ENCODE measurements at regions not wholly inside any gene's neighbourhood (a gene's known extent, or its start where the extent isn't known, plus 50 kb on each side); places are given as distances from the start of the nearest gene placed in this dataset.

- Mint-ChIP-seq H3K27ac (no peak overlapping the region), H3K4me1 (ENCODE audit: low read depth) (peaks cover 18% of the 10 kb centered on the region), H3K9me3 (ENCODE audit: low read depth) (no peaks in the 10 kb centered on the region), H3K4me3 (no peak overlapping the region), H3K27me3 (peaks cover 5% of the 10 kb centered on the region), H3K36me3 (no peaks in the 10 kb centered on the region)
Observed at GRCh38 chr4:122555216-122555615, 65.7 kb downstream of the IL21 start.

- Mint-ChIP-seq H3K27me3 (peaks cover 7% of the 10 kb centered on the region), H3K27ac (no peak overlapping the region), H3K4me1 (ENCODE audit: low read depth) (peaks cover 19% of the 10 kb centered on the region), H3K4me3 (no peak overlapping the region), H3K36me3 (no peaks in the 10 kb centered on the region), H3K9me3 (ENCODE audit: low read depth) (no peaks in the 10 kb centered on the region)
Observed at GRCh38 chr4:122553432-122553831, 67.4 kb downstream of the IL21 start.

DNA sequence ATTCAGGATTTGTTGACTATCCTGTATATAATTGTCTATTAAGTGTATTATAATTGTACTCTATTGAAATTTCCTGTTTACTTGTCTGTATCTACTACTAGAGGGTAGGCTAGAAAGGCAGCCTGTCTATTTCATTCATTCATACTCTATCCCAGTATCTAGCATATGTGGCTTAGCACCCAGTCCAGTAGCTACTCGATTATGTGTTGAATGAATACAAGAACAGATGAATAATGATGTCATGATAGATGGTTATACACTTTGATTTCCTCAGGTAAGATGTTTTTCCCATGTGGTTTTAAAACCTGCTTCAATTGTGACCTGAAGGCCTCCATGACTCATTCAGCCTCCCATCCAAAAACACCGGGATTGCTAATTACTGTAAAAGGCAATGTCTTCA is 68.0 kb downstream of the IL21 start:
- Mint-ChIP-seq H3K4me1 (ENCODE audit: low read depth) (peaks cover 19% of the 10 kb centered on the region), H3K36me3 (no peaks in the 10 kb centered on the region), H3K9me3 (ENCODE audit: low read depth) (no peaks in the 10 kb centered on the region), H3K27ac (no peak overlapping the region), H3K4me3 (no peak overlapping the region), H3K27me3 (peaks cover 7% of the 10 kb centered on the region)

DNA sequence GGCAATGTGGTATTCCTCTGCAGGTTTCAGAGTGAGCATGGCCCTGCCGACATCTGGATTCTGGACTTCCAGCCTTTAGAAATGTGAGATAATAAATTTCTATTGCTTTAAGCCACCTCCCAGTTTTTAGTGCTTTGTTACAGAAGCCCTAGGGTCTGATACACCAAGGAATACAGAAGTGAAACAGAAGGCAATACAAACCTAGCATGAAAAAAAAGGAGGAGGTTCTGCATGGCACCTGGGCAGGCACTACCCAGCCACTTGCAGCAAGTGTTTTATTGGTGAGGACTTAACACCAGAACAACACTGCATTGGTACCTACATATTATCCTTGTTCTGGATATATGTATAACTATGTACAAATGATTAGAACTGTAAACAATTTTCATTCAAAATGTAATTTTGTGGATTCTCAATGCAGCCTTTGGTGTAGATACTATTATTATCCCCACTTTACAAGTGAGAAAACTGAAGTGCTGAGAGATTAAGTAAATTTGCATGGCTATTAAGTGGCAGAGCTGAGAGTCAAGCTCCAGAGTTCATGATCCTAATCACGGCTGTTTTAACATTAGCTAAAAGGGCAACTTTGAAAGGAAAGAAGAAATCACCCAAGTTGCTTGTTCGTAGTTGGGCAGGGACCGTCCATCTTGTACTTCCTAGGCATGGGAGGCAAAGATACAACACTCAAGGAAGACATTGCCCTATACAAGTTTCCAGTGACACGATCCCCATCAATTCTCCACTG is 71.8 kb downstream of the IL21 start:
- H3K4me1 Mint-ChIP-seq (ENCODE audit: low read depth), result peaks cover 23% of the 10 kb centered on the region
- H3K27me3 Mint-ChIP-seq, result peaks cover 4% of the 10 kb centered on the region
- no peak overlapping the region for H3K4me3 Mint-ChIP-seq
- no peak overlapping the region for H3K27ac Mint-ChIP-seq
- no peaks in the 10 kb centered on the region for H3K36me3 Mint-ChIP-seq
- no peaks in the 10 kb centered on the region for H3K9me3 Mint-ChIP-seq (ENCODE audit: low read depth)

DNA sequence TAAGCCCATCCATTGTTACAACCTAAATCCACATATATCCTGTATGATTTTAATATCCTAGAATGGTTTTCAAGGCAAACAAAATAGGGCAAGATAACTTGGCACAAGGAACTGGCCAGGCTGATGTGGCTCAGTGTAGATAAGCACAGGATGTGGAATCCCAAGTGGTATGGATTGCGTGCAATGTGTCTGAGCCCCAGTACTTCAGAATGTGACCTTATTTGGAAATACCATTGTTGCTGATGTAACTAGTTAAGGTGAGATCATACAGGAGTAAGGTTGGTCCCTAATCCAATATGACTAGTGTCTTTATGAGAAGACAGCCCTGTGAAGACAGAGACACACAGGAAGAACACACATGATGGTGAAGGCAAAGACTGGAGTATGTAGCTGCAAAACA is 72.4 kb downstream of the IL21 start:
- Mint-ChIP-seq H3K9me3 (ENCODE audit: low read depth) (no peaks in the 10 kb centered on the region), H3K36me3 (no peaks in the 10 kb centered on the region), H3K27ac (no peak overlapping the region), H3K27me3 (peaks cover 4% of the 10 kb centered on the region), H3K4me3 (no peak overlapping the region), H3K4me1 (ENCODE audit: low read depth) (peaks cover 25% of the 10 kb centered on the region)

DNA sequence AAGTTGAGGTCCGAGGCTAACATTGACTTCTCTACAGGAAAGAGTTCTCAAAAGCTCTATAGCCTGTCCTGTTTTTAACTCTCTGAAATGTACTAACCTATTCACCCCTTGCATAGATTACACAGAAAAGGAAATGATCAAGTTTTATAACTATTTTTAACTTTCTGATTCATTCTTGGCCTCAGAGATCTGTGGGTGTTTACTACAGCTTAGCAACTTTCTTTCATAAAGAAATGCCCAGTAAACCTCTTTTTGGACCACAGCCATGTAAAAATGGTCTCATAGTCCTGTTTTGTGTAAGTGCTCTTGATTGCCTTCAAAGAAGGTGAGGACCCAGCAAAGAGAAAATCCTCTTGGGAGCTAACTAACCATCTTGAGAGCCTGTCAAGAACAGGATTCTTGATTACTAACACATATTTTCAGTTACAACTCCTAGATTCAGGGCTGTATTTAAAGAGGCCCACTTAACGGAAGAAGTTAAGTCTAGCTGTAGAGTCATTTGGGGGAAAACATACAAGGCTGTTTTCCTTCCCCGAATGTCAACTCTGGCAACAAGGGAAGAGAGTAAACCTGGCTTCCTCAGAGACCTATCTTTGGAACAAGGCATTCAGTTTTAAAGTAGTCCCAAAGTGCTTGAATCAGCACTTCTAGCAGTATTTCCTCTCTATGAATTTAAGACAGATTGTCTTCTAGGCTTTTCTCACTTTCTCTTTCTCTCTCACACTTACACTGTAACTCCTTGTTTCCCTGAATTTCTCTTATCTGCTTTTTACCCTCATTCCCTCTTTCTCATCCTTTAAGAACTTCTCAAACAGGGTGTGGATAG is 78.2 kb downstream of the IL21 start:
- Mint-ChIP-seq H3K27ac (peak overlapping the region; percentile 94), H3K4me3 (peak overlapping the region; percentile 85), H3K27me3 (no peaks in the 10 kb centered on the region), H3K9me3 (ENCODE audit: low read depth) (no peaks in the 10 kb centered on the region), H3K36me3 (no peaks in the 10 kb centered on the region), H3K4me1 (ENCODE audit: low read depth) (peaks cover 60% of the 10 kb centered on the region)

DNA sequence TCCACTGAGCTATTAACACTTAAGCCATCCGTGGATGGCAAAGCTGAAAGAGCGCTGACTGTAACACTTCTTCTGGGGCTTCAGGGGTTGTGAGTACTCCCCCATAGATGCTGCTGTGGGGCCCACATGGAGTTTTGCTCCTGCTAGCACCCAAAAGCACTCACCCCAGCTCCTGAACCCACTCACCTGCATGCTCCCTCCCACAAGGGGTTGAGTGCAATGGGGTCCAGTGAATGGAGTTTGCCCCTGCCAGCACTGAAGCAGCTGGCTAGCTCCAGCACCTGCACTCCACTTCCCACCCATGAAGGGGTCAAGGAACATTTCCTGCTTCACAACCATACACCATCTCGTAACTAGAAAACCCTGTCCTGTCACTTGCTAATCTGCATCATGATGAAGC is 78.9 kb downstream of the IL21 start:
- Mint-ChIP-seq H3K4me3 (peak overlapping the region; percentile 85), H3K4me1 (ENCODE audit: low read depth) (peaks cover 64% of the 10 kb centered on the region), H3K9me3 (ENCODE audit: low read depth) (no peaks in the 10 kb centered on the region), H3K27ac (peak overlapping the region; percentile 94), H3K36me3 (no peaks in the 10 kb centered on the region), H3K27me3 (no peaks in the 10 kb centered on the region)

DNA sequence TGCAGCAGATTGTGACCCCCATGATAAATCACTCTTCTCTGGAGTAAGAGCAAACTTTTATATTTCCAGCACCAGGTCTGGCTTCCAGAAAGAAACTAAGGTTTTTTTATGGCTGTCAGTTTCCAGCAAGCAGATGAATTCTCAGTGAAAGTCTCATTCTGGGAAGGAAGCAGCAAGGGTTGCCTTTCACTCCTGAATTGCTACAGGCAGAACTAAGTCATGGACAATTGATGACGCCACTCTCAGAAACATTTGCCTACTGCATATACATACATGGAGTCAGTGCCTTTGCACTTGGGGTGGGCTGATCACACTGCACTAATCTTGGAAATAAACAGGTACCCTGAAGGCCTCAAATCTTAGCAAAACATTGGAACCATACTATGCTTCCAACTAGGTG is 80.0 kb downstream of the IL21 start:
- Mint-ChIP-seq H3K27me3 (no peaks in the 10 kb centered on the region), H3K27ac (peak overlapping the region; percentile 91), H3K36me3 (peaks cover 1% of the 10 kb centered on the region), H3K4me1 (ENCODE audit: low read depth) (peaks cover 67% of the 10 kb centered on the region), H3K9me3 (ENCODE audit: low read depth) (peaks cover 3% of the 10 kb centered on the region), H3K4me3 (no peak overlapping the region)

- H3K27ac Mint-ChIP-seq, result peak overlapping the region; percentile 91
- no peaks in the 10 kb centered on the region for H3K27me3 Mint-ChIP-seq
- H3K36me3 Mint-ChIP-seq, result peaks cover 2% of the 10 kb centered on the region
- H3K4me1 Mint-ChIP-seq (ENCODE audit: low read depth), result peaks cover 70% of the 10 kb centered on the region
- peaks cover 8% of the 10 kb centered on the region for H3K9me3 Mint-ChIP-seq (ENCODE audit: low read depth)
- peak overlapping the region; percentile 73 for H3K4me3 Mint-ChIP-seq
Observed at GRCh38 chr4:122539861-122540465, 80.9 kb downstream of the IL21 start.

DNA sequence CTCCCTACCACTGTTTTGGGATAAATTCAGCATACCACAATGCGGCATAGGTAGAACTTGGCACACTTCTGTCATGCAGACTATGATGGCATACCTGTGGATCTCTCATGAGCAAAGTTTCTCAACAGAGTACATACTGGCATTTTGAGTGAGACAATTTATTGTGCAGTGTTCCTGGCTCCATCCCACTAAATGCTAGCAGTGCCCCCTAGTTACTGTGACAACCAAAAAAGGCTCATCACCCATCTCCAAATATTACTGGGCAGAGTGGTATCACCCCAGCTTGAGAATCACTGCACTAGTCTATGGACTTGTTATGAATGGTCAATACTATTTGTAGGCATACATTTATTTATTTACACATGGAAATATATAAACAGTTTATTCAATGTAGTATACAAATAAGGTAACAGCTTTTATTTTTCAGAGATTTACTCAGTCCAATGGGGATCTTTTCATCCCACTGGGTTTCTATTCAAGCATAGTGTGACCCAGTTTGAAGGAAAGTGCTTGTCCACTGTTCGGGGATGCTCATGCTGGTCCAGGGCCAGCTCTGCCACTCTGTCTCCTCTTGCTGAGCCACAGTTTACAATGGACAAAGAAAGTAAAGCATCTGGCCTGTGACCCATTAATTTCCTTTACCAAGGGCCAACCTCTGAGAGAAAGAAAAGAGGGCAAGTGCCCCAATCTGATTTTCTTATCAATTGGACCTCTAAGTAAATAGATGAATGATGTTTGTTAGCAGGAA is 81.0 kb upstream of the IL2 start:
- H3K4me1 Mint-ChIP-seq (ENCODE audit: low read depth), result peaks cover 62% of the 10 kb centered on the region
- H3K27ac Mint-ChIP-seq, result peak overlapping the region; percentile 62
- H3K9me3 Mint-ChIP-seq (ENCODE audit: low read depth), result peaks cover 8% of the 10 kb centered on the region
- no peaks in the 10 kb centered on the region for H3K27me3 Mint-ChIP-seq
- H3K4me3 Mint-ChIP-seq, result no peak overlapping the region
- H3K36me3 Mint-ChIP-seq, result peaks cover 2% of the 10 kb centered on the region

- no peak overlapping the region for H3K4me3 Mint-ChIP-seq
- H3K4me1 Mint-ChIP-seq (ENCODE audit: low read depth), result peaks cover 46% of the 10 kb centered on the region
- peaks cover 9% of the 10 kb centered on the region for H3K9me3 Mint-ChIP-seq (ENCODE audit: low read depth)
- H3K36me3 Mint-ChIP-seq, result peaks cover 2% of the 10 kb centered on the region
- peak overlapping the region; percentile 18 for H3K27ac Mint-ChIP-seq
- no peaks in the 10 kb centered on the region for H3K27me3 Mint-ChIP-seq
Observed at GRCh38 chr4:122536001-122536400, 79.5 kb upstream of the IL2 start.

DNA sequence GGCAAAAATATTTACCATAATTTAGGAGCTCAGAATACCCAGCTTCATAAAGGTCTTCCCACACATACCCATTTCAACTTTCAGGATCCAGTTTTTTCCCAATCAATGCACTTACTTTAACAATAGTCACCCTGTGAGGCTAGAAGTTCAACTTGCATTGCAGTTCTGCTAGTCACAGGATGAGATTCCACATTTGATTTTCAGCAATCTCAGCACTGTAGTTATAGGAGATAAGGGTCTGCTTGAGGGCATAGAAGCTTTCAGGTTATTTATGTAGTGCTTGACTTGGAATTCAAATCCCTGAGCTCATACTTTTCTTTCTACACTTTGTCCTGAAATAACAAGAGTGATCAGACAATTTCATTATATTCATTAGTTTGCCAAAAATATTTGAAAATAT is 78.3 kb upstream of the IL2 start:
- peaks cover 14% of the 10 kb centered on the region for H3K9me3 Mint-ChIP-seq (ENCODE audit: low read depth)
- peaks cover 34% of the 10 kb centered on the region for H3K4me1 Mint-ChIP-seq (ENCODE audit: low read depth)
- H3K36me3 Mint-ChIP-seq, result peaks cover 2% of the 10 kb centered on the region
- no peaks in the 10 kb centered on the region for H3K27me3 Mint-ChIP-seq
- no peak overlapping the region for H3K4me3 Mint-ChIP-seq
- no peak overlapping the region for H3K27ac Mint-ChIP-seq

DNA sequence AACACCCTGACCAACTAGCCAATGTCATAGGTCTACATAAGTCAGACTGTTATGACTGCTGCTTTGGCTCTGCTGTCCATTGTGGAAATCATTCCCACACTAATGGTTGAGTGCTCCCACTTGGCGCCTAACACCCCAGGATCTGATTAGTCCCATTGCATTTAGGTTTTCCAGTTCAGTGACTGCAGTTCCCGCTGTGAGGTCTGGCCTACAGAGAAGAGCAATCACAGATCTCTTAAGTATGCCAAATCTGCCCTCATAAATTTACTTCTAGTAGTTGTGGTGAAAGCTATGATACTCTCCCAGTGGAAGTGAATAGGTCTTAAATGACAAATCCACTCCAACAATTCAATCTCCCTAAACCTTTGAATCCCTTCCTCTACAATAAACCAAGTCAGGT is 77.3 kb upstream of the IL2 start:
- Mint-ChIP-seq H3K27me3 (no peaks in the 10 kb centered on the region), H3K36me3 (peaks cover 2% of the 10 kb centered on the region), H3K27ac (no peak overlapping the region), H3K9me3 (ENCODE audit: low read depth) (peaks cover 14% of the 10 kb centered on the region), H3K4me3 (no peak overlapping the region), H3K4me1 (ENCODE audit: low read depth) (peaks cover 25% of the 10 kb centered on the region)

DNA sequence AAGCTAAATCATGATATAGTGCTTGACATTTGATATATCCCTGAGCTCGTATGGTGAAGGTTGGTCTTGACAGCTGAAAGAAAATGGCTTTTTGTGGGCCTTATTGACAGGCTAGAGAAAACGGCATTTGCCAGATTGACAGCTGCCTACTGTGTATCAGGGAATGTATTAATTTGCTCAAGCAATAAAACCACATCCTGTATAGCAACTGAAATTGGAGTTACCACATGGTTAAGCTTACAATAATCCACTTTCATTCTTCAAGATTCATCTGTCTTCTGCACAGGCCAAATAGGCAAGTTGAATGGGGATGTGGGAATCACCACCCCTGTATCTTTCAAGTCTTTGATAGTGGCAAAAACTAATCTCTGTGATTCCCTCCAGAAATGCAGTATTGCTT is 76.2 kb upstream of the IL2 start:
- H3K4me3 Mint-ChIP-seq, result no peak overlapping the region
- H3K27ac Mint-ChIP-seq, result no peak overlapping the region
- H3K9me3 Mint-ChIP-seq (ENCODE audit: low read depth), result peaks cover 14% of the 10 kb centered on the region
- peaks cover 17% of the 10 kb centered on the region for H3K4me1 Mint-ChIP-seq (ENCODE audit: low read depth)
- peaks cover 2% of the 10 kb centered on the region for H3K36me3 Mint-ChIP-seq
- no peaks in the 10 kb centered on the region for H3K27me3 Mint-ChIP-seq

GRCh38 chr4:122531514-122531913 is 75.0 kb upstream of the IL2 start:
- Mint-ChIP-seq H3K9me3 (ENCODE audit: low read depth) (peaks cover 14% of the 10 kb centered on the region), H3K27ac (no peak overlapping the region), H3K4me3 (no peak overlapping the region), H3K27me3 (no peaks in the 10 kb centered on the region), H3K36me3 (peaks cover 2% of the 10 kb centered on the region), H3K4me1 (ENCODE audit: low read depth) (peaks cover 11% of the 10 kb centered on the region)
